GM12875 (cell line): ENCODE measurements at regions not wholly inside any gene's neighbourhood (a gene's known extent, or its start where the extent isn't known, plus 50 kb on each side); places are given as distances from the start of the nearest gene placed in this dataset.

Experiments used
- H3K4me3 ChIP-seq: one replicate; pipeline ENCODE4 v1.5.1; 2011; ENCODE audit warnings: low read depth, low read length, control low read depth
- TF ChIP-seq, protein P1 (sequence below): IDR thresholded peaks from 2 replicates; pipeline ENCODE4 v1.5.1; 2011; ENCODE audit warnings: low read depth, mild to moderate bottlenecking, control low read depth, inconsistent platforms, low read length, moderate library complexity, borderline replicate concordance; ENCODE audit not compliant: insufficient read depth

DNA sequence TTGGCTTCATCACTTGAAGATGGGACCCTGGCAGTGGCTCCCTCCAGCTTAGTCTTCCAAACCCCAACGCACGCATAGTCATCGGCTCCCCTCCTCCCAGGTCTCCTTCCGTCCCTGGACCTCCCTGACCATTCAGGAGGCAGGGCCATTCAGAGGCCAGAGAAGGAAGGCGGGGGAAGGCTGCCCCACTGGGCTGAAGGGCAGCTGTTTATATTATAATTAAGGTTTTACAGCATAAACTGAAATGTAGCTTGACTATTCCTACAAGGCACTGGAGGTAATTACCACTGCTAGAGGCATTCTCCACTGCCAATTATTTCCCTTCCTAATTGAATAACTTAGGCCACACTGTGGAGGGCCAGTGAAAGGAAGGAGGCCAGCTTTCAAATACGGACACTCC is 170.6 kb upstream of the PROX1 start:
- no peak overlapping the region for H3K4me3 ChIP-seq
- TF ChIP-seq, protein P1, sequence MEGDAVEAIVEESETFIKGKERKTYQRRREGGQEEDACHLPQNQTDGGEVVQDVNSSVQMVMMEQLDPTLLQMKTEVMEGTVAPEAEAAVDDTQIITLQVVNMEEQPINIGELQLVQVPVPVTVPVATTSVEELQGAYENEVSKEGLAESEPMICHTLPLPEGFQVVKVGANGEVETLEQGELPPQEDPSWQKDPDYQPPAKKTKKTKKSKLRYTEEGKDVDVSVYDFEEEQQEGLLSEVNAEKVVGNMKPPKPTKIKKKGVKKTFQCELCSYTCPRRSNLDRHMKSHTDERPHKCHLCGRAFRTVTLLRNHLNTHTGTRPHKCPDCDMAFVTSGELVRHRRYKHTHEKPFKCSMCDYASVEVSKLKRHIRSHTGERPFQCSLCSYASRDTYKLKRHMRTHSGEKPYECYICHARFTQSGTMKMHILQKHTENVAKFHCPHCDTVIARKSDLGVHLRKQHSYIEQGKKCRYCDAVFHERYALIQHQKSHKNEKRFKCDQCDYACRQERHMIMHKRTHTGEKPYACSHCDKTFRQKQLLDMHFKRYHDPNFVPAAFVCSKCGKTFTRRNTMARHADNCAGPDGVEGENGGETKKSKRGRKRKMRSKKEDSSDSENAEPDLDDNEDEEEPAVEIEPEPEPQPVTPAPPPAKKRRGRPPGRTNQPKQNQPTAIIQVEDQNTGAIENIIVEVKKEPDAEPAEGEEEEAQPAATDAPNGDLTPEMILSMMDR = no peak

DNA sequence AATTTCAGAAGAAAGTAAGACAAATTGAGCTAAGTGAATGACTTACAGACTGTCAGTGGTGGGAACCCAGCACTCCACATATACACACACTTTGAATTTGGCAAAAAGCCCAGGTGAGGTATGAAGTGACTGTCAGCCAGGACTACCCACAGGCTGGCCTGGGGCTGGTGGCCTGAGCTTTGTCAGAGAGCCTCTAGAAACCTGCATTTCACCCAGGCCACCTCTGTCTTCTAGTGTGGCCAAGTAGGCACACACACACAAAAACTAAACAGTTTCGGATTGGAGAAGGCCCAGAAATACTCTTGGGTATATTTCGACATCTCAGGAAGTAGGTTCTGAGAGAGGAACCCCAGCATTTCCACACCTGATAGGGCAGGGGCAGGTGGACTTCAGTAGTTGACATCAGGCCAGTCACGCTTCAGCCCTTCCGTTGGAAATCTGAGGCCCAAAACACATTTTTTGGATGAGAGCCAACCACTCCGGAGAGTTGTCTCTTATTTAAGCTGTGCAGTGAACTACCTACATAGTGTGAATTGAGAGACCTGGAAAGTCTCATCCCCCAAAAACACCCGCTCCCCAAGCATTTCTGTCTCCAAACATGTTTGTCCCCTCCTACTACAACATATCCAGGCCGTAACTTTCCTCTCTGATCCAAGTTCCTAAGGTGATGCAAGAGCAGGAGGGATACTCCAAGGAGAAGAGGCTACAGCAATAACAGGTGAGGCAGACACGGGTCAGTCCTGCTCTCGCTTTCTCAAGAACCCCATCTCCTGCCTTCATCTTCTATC is 167.2 kb upstream of the PROX1 start:
- TF ChIP-seq, protein P1 = no peak
- no peak overlapping the region for H3K4me3 ChIP-seq

DNA sequence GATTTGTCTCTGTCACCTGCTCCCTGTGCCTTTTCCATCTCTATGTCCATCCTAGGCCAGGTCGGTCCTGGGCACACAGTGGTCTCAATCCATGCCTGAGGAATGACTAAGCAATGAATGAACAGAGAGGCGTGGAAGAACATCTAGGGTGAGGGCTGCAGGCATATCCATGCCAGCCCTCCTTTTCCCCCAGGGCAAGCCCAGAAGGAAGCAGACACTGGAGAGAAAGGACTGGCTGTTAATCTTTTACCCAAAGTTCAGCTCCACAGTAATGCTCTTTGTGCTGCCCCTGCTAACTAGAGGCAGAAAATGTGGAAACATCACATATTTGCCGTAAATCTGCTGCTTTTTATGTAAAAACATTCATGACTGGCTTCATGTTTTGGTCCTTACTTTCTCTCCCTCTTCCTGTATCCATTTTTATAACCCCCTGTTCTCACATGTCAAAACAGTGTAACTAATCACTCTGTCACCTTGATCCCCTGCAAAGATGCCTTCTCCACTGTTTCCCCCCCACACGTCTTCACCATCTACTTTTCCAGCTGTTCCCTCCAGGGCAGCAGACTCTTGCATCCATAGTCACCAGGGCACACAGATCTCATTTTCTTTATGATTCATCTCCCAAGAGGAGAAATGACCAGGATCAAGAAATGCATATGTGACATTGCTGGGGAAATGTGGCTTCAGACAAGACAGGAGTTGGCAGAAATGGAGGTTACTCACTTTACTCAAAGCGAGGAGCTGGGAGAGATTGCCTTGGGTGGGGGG is 166.4 kb upstream of the PROX1 start:
- no peak overlapping the region for H3K4me3 ChIP-seq
- TF ChIP-seq, protein P1 = no peak

DNA sequence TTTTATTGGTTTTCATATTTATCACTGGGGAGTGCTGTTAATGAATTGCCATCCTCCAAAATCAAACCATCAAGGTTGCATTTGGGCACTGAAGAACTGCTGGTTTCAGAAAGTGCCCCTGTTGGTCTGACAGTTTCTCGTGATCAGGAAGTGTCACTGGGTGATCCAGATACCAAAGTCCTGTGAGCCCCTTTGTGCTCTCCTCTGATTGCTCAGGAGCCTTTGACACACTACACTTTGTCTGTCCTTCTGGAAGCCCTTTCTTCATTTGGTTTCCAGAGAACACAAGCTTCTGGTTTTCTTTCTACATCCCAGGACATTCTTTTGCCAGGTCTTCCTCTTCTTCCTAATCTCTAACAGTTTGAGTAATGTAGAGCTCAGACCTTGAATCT is 165.8 kb upstream of the PROX1 start:
- no peak overlapping the region for H3K4me3 ChIP-seq
- TF ChIP-seq, protein P1 = no peak

DNA sequence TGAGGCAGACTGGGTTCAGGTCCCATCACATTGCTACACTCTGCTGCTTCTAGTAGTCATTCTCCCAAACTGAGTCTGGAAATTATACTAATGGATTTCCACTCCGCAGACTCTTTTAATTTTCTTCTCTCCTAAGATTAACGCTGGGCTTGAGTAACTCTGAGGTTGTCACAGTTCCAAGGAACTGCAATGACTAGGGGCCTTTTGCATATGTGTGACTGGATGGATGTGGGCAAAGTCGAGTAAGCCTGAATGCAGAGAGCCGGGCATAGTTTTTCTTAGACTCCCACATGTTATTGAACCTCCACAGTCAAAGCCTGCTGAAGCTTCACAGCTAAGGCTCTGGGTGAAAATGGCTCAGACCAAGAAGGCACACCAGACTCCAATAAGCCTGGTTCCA is 160.9 kb upstream of the PROX1 start:
- no peak overlapping the region for H3K4me3 ChIP-seq
- TF ChIP-seq, protein P1 = no peak

DNA sequence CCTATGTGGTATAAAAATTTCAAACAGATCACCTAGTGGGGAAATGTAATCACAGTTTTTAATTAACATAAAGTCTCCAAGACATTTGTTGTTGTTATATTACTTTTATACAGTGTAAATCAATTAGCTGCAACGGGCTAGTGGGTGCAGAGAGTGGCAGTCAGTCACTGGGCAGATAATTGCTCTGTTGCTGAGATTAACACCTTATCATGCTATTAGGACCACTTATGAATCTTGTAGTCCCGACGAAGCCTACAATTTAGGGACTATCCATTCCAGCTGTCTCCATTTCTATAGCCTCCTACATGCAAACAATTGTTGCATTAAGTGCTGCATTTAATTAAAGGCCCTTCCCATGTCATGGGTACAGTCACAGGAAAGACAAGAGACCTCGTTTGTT is 158.9 kb upstream of the PROX1 start:
- H3K4me3 ChIP-seq = no peak overlapping the region
- TF ChIP-seq, protein P1 = no peak

DNA sequence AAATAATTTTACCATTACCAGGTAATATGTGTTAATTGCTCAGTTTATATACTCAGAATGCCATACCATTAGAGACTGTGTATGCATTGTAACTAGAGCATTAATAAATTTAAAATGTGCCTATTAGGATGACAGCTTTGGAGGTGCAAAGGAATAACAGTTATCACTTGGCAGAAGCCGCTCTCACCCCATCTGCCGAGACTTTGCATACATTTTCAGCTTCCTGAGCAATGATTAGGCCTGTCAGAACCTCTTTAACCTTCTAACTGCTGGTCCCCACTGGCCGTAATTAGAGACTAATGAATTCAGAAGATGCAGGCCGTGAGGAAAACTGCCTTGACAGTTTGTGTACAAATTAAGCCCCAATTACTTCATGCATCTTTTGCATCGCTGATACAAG is 158.0 kb upstream of the PROX1 start:
- H3K4me3 ChIP-seq = no peak overlapping the region
- TF ChIP-seq, protein P1 = no peak
